GM12878 (cell line): ENCODE measurements at regions not wholly inside any gene's neighbourhood (a gene's known extent, or its start where the extent isn't known, plus 50 kb on each side); places are given as distances from the start of the nearest gene placed in this dataset.

Experiments used
- ATAC-seq: fragments of 200-7000 bp; cut with Tn5 transposase; 3 replicates; pipeline ENCODE4 v1.9.1; 2020; ENCODE audit warnings: mild to moderate bottlenecking, moderate library complexity
- BruUV-seq: library from RNA; stranded (reverse); fragments of 400-500 nt; replicated peaks from 2 replicates; lab custom pipeline; 2021; lab: Mats Ljungman, UMichigan
- CTCF ChIA-PET: fragments of 300-600 bp; sonication (Branson Sonifier 250); formaldehyde crosslinking; extraction: SDS; loops from one replicate; lab custom pipeline; 2021; ENCODE audit warnings: inconsistent platforms; lab: Yijun Ruan, JAX
- POLR2A ChIA-PET: fragments of 350-600 bp; formaldehyde crosslinking; extraction: SDS; loops from one replicate; lab custom pipeline; 2021; ENCODE audit warnings: inconsistent platforms; lab: Charles Lee
- RAD21 ChIA-PET: fragments of 300-600 bp; sonication (Branson Sonifier 250); formaldehyde crosslinking; loops from one replicate; lab custom pipeline; 2023; ENCODE audit warnings: antibody characterized with exemption; ENCODE audit not compliant: unreplicated experiment; lab: Charles Lee
- SMC1A ChIA-PET: fragments of 300-600 bp; sonication (Branson Sonifier 250); formaldehyde crosslinking; loops from one replicate; lab custom pipeline; 2023; ENCODE audit not compliant: unreplicated experiment, uncharacterized antibody; lab: Charles Lee
- DNase-seq: peaks from one replicate; pipeline ENCODE4 v3.0.0-alpha.2; 2011; ENCODE audit warnings: low read depth, low spot score
- FAIRE-seq: peaks from 3 replicates; lab custom pipeline; 2011; peaks lifted over from hg19 to GRCh38; lab: Jason Lieb, UNC
- H2AFZ ChIP-seq: 2 replicates; pipeline ENCODE4 v1.6.0; 2011; ENCODE audit warnings: low read depth, low read length, control low read depth; ENCODE audit not compliant: control insufficient read depth
- H3K27ac ChIP-seq: 2 replicates; pipeline ENCODE4 v1.5.1; 2011; ENCODE audit warnings: control low read depth; ENCODE audit not compliant: control insufficient read depth, insufficient read depth
- H3K27me3 ChIP-seq, 2 experiments: replicated peaks in 1 of 2; 2 replicates each; pipeline versions ENCODE4 v1.6.0 to v1.6.1; 2011; ENCODE audit warnings: low read length in 1 of 2; ENCODE audit not compliant: control insufficient read depth in 2 of 2, insufficient read depth in 2 of 2
- H3K36me3 ChIP-seq, 2 experiments: 2 replicates each; pipeline ENCODE4 v1.5.1; 2011; ENCODE audit warnings: low read length in 1 of 2; ENCODE audit not compliant: control insufficient read depth in 2 of 2, insufficient read depth in 2 of 2
- H3K4me1 ChIP-seq: 2 replicates; pipeline ENCODE4 v1.6.1; 2011; ENCODE audit warnings: mild to moderate bottlenecking, low read length, moderate library complexity, mixed read lengths; ENCODE audit not compliant: control insufficient read depth, insufficient read depth
- H3K4me2 ChIP-seq: 2 replicates; pipeline ENCODE4 v1.6.0; 2011; ENCODE audit warnings: control low read depth; ENCODE audit not compliant: control insufficient read depth, insufficient read depth
- H3K4me3 ChIP-seq: fragments of 200-600 bp; sonication (generic); 2 replicates; pipeline ENCODE4 v1.5.1; 2016
- H3K79me2 ChIP-seq: 2 replicates; pipeline ENCODE4 v1.6.0; 2011; ENCODE audit warnings: low read length; ENCODE audit not compliant: control insufficient read depth, insufficient read depth
- H3K9ac ChIP-seq: 2 replicates; pipeline ENCODE4 v1.8.0; 2011; ENCODE audit warnings: low read length, control low read depth, mixed read lengths; ENCODE audit not compliant: control insufficient read depth, insufficient read depth
- H3K9me3 ChIP-seq: replicated peaks from 3 replicates; pipeline ENCODE4 v1.5.1; 2011; ENCODE audit warnings: mild to moderate bottlenecking, low read length; ENCODE audit not compliant: control insufficient read depth, insufficient read depth
- H4K20me1 ChIP-seq: 2 replicates; pipeline ENCODE4 v1.6.0; 2011; ENCODE audit not compliant: control insufficient read depth, insufficient read depth
- CUX1 ChIP-seq: IDR thresholded peaks from 2 replicates; pipeline ENCODE4 v1.6.1; 2012; ENCODE audit warnings: improper control_type of control experiment, low read depth, low read length; ENCODE audit not compliant: insufficient replicate concordance
- KLF5 ChIP-seq: fragments of 450-650 bp; IDR thresholded peaks from 2 replicates; pipeline ENCODE4 v1.6.1; 2014; ENCODE audit warnings: mild to moderate bottlenecking; ENCODE audit not compliant: partially characterized antibody
- RFX5 ChIP-seq: IDR thresholded peaks from 2 replicates; pipeline ENCODE4 v1.6.1; 2011; ENCODE audit warnings: low read depth, low read length, improper control_type of control experiment
- SMAD5 ChIP-seq: IDR thresholded peaks from 2 replicates; pipeline ENCODE4 v1.6.1; 2016; ENCODE audit warnings: antibody characterized with exemption, low read depth
- SMC3 ChIP-seq: IDR thresholded peaks from 2 replicates; pipeline ENCODE4 v1.6.1; 2011; ENCODE audit warnings: low read length, improper control_type of control experiment, borderline replicate concordance
- WGBS: methylation state at CpG from one replicate; pipeline ENCODE4 v1.1.6; 2016; ENCODE audit warnings: low lambda C conversion rate; ENCODE audit not compliant: insufficient replicate concordance, insufficient coverage; ENCODE audit errors: missing lambda C conversion rate; 5-methylcytosine and 5-hydroxymethylcytosine counted together
- in situ Hi-C: fragments of 300-500 bp; cut with MboI; formaldehyde crosslinking; loops from 9 replicates; pipeline ENCODE4 v1.14.3; 2018; ENCODE audit warnings: mixed read lengths
- intact Hi-C: fragments of 100-400 bp; cut with micrococcal nuclease; formaldehyde crosslinking; loops from one replicate; pipeline ENCODE4 v1.14.2; 2022; ENCODE audit not compliant: unreplicated experiment
- TF ChIP-seq, protein P1 (sequence below): fragments of 450-650 bp; formaldehyde crosslinking; IDR thresholded peaks from 2 replicates; pipeline ENCODE4 v1.5.0; 2022; ENCODE audit warnings: mild to moderate bottlenecking, missing genetic modification characterization
- TF ChIP-seq, protein P2 (sequence below): fragments of 450-650 bp; IDR thresholded peaks from 2 replicates; pipeline ENCODE4 v1.6.1; 2016; ENCODE audit warnings: mild to moderate bottlenecking, moderate library complexity, borderline replicate concordance

DNA sequence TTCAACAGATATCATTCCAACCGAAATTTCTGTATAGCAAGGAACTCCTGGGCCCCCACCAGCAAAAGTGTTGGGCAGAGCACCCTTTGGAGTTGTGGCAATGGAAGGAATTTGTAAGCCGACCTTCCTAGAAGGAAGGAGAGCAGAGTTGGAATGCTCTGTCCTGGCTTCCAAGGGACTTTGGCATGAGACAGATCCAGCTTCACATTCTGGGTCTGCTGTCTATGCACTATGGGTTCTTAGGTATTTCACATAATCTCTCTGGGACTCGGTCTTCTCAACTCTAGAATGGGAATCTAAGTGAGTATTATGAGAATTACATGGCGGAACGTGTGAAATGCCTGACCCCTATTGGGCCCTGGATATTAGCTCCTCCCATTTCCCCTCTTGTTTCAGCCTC is 63.2 kb upstream of the MARCHF10 start:
- ChIA-PET SMC1A (no interaction called here), RAD21 (no interaction called here), POLR2A (no interaction called here), CTCF (no interaction called here)
- no TSS peak for BruUV-seq
- H3K36me3 ChIP-seq, result no peaks in the 10 kb centered on the region
- in situ Hi-C loops (no loop called here), intact Hi-C loops (no loop called here)
- peaks cover 0 to 3% of the 10 kb centered on the region in 2 experiments; a peak in 1 of 4 replicates for H3K27me3 ChIP-seq
- no peaks in the 10 kb centered on the region for H3K9me3 ChIP-seq
- no peak for ATAC-seq
- H3K9ac ChIP-seq, result no peak overlapping the region
- H3K4me2 ChIP-seq, result no peak overlapping the region
- 31% methylated on average over 5 of the region's 5 CpGs for WGBS
- H3K4me1 ChIP-seq, result no peaks in the 10 kb centered on the region
- no peaks in the 10 kb centered on the region for H4K20me1 ChIP-seq
- no peak overlapping the region for H3K27ac ChIP-seq
- no peak for DNase-seq
- H3K4me3 ChIP-seq, result no peak overlapping the region
- H2AFZ ChIP-seq, result no peak overlapping the region
- FAIRE-seq, result no peak
- H3K79me2 ChIP-seq, result no peaks in the 10 kb centered on the region
- TF ChIP-seq, protein P1, sequence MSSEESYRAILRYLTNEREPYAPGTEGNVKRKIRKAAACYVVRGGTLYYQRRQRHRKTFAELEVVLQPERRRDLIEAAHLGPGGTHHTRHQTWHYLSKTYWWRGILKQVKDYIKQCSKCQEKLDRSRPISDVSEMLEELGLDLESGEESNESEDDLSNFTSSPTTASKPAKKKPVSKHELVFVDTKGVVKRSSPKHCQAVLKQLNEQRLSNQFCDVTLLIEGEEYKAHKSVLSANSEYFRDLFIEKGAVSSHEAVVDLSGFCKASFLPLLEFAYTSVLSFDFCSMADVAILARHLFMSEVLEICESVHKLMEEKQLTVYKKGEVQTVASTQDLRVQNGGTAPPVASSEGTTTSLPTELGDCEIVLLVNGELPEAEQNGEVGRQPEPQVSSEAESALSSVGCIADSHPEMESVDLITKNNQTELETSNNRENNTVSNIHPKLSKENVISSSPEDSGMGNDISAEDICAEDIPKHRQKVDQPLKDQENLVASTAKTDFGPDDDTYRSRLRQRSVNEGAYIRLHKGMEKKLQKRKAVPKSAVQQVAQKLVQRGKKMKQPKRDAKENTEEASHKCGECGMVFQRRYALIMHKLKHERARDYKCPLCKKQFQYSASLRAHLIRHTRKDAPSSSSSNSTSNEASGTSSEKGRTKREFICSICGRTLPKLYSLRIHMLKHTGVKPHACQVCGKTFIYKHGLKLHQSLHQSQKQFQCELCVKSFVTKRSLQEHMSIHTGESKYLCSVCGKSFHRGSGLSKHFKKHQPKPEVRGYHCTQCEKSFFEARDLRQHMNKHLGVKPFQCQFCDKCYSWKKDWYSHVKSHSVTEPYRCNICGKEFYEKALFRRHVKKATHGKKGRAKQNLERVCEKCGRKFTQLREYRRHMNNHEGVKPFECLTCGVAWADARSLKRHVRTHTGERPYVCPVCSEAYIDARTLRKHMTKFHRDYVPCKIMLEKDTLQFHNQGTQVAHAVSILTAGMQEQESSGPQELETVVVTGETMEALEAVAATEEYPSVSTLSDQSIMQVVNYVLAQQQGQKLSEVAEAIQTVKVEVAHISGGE (CRISPR knock-in tag), result no peak
- no peak for TF ChIP-seq SMAD5
- no peak for TF ChIP-seq CUX1
- TF ChIP-seq SMC3, result no peak
- TF ChIP-seq RFX5, result no peak
- no peak for TF ChIP-seq KLF5
- TF ChIP-seq, protein P2, sequence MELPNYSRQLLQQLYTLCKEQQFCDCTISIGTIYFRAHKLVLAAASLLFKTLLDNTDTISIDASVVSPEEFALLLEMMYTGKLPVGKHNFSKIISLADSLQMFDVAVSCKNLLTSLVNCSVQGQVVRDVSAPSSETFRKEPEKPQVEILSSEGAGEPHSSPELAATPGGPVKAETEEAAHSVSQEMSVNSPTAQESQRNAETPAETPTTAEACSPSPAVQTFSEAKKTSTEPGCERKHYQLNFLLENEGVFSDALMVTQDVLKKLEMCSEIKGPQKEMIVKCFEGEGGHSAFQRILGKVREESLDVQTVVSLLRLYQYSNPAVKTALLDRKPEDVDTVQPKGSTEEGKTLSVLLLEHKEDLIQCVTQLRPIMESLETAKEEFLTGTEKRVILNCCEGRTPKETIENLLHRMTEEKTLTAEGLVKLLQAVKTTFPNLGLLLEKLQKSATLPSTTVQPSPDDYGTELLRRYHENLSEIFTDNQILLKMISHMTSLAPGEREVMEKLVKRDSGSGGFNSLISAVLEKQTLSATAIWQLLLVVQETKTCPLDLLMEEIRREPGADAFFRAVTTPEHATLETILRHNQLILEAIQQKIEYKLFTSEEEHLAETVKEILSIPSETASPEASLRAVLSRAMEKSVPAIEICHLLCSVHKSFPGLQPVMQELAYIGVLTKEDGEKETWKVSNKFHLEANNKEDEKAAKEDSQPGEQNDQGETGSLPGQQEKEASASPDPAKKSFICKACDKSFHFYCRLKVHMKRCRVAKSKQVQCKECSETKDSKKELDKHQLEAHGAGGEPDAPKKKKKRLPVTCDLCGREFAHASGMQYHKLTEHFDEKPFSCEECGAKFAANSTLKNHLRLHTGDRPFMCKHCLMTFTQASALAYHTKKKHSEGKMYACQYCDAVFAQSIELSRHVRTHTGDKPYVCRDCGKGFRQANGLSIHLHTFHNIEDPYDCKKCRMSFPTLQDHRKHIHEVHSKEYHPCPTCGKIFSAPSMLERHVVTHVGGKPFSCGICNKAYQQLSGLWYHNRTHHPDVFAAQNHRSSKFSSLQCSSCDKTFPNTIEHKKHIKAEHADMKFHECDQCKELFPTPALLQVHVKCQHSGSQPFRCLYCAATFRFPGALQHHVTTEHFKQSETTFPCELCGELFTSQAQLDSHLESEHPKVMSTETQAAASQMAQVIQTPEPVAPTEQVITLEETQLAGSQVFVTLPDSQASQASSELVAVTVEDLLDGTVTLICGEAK, result no peak
